Neuronal stem cell (in vitro differentiated cells): ENCODE measurements at regions not wholly inside any gene's neighbourhood (a gene's known extent, or its start where the extent isn't known, plus 50 kb on each side); places are given as distances from the start of the nearest gene placed in this dataset.

Experiments
- DNase-seq: peaks from one replicate; pipeline ENCODE4 v3.0.0-alpha.2; 2013; ENCODE audit warnings: low spot score
- H2AFZ ChIP-seq: one replicate; pipeline ENCODE4 v1.6.1; 2013; ENCODE audit warnings: mild to moderate bottlenecking, low read length, inconsistent platforms
- H2AK5ac ChIP-seq: 2 replicates; pipeline ENCODE4 v1.6.1; 2013; ENCODE audit warnings: low read depth, mild to moderate bottlenecking, inconsistent platforms, low read length, moderate library complexity, mixed read lengths
- H2BK120ac ChIP-seq: 2 replicates; pipeline ENCODE4 v1.6.1; 2013; ENCODE audit warnings: low read depth, mild to moderate bottlenecking, inconsistent platforms, low read length, moderate library complexity, mixed read lengths
- H2BK12ac ChIP-seq: one replicate; pipeline ENCODE4 v1.6.1; 2013; ENCODE audit warnings: low read length, inconsistent platforms
- H2BK15ac ChIP-seq: 2 replicates; pipeline ENCODE4 v1.6.1; 2013; ENCODE audit warnings: mild to moderate bottlenecking, low read length, inconsistent platforms, mixed read lengths
- H2BK5ac ChIP-seq: one replicate; pipeline ENCODE4 v1.6.1; 2013; ENCODE audit warnings: inconsistent platforms, mild to moderate bottlenecking, low read length, moderate library complexity
- H3K14ac ChIP-seq: one replicate; pipeline ENCODE4 v1.6.1; 2013; ENCODE audit warnings: low read length, inconsistent platforms
- H3K18ac ChIP-seq: 2 replicates; pipeline ENCODE4 v1.6.1; 2013; ENCODE audit warnings: low read length, inconsistent platforms
- H3K23ac ChIP-seq: 2 replicates; pipeline ENCODE4 v1.6.1; 2013; ENCODE audit warnings: low read depth, mild to moderate bottlenecking, mixed read lengths, low read length, inconsistent platforms; ENCODE audit not compliant: poor library complexity
- H3K27ac ChIP-seq: replicated peaks from 3 replicates; pipeline ENCODE4 v1.5.1; 2013; ENCODE audit warnings: low read length, inconsistent platforms
- H3K27me3 ChIP-seq, 3 experiments: 2 replicates each; pipeline ENCODE4 v1.6.1; 2013; ENCODE audit warnings: low read length in 3 of 3, mild to moderate bottlenecking in 2 of 3, inconsistent platforms in 1 of 3, low read depth in 1 of 3, mixed read lengths in 1 of 3, moderate library complexity in 1 of 3; ENCODE audit not compliant: control insufficient read depth in 3 of 3, insufficient read depth in 3 of 3
- H3K36me3 ChIP-seq, 2 donors: replicated peaks in 1 of 2; 2 replicates each; pipeline ENCODE4 v1.6.1; 2013; ENCODE audit warnings: low read length in 2 of 2; ENCODE audit not compliant: control insufficient read depth in 2 of 2, insufficient read depth in 2 of 2
- H3K4ac ChIP-seq: 2 replicates; pipeline ENCODE4 v1.6.1; 2013; ENCODE audit warnings: inconsistent platforms, mild to moderate bottlenecking, low read length, moderate library complexity
- H3K4me1 ChIP-seq, 2 donors: 1 replicate in 1 of 2; 2 replicates in 1 of 2; pipeline ENCODE4 v1.6.1; 2013; ENCODE audit warnings: low read length in 2 of 2, low read depth in 1 of 2; ENCODE audit not compliant: control insufficient read depth in 2 of 2, insufficient read depth in 1 of 2
- H3K4me2 ChIP-seq: one replicate; pipeline ENCODE4 v1.6.1; 2013; ENCODE audit warnings: mild to moderate bottlenecking, low read length, inconsistent platforms; ENCODE audit not compliant: insufficient read depth, poor library complexity, severe bottlenecking
- H3K4me3 ChIP-seq, 2 donors: 2 replicates each; pipeline ENCODE4 v1.5.1; 2013; ENCODE audit warnings: low read length in 2 of 2, mild to moderate bottlenecking in 2 of 2, inconsistent platforms in 1 of 2, moderate library complexity in 1 of 2
- H3K79me1 ChIP-seq: one replicate; pipeline ENCODE4 v1.6.1; 2013; ENCODE audit warnings: low read depth, mild to moderate bottlenecking, inconsistent platforms, low read length, moderate library complexity
- H3K9ac ChIP-seq: one replicate; pipeline ENCODE4 v1.6.1; 2013; ENCODE audit warnings: mild to moderate bottlenecking, low read depth, low read length, inconsistent platforms; ENCODE audit not compliant: poor library complexity
- H3K9me3 ChIP-seq, 2 donors: replicated peaks in 1 of 2; 2 replicates each; pipeline versions ENCODE3 to v1.6.1; 2013; ENCODE audit warnings: low read length in 2 of 2, mild to moderate bottlenecking in 2 of 2, inconsistent platforms in 1 of 2, low read depth in 1 of 2, mixed read lengths in 1 of 2, moderate library complexity in 1 of 2; ENCODE audit not compliant: control insufficient read depth in 2 of 2, insufficient read depth in 1 of 2
- H4K8ac ChIP-seq: one replicate; pipeline ENCODE4 v1.6.1; 2013; ENCODE audit warnings: low read depth, mild to moderate bottlenecking, inconsistent platforms, low read length, moderate library complexity
- H4K91ac ChIP-seq: one replicate; pipeline ENCODE4 v1.6.1; 2013; ENCODE audit warnings: low read length, low read depth, mild to moderate bottlenecking, inconsistent platforms; ENCODE audit not compliant: poor library complexity
- WGBS, 2 donors: extraction: QIAGEN DNeasy Blood & Tissue Kit; methylation state at CpG; one replicate each; pipeline ENCODE4 v1.1.7; 2013; ENCODE audit warnings: missing lambda C conversion rate in 2 of 2, mixed read lengths in 1 of 2; ENCODE audit not compliant: insufficient read length in 2 of 2, insufficient replicate concordance in 1 of 2; ENCODE audit errors: extremely low coverage in 2 of 2; 5-methylcytosine and 5-hydroxymethylcytosine counted together

DNA sequence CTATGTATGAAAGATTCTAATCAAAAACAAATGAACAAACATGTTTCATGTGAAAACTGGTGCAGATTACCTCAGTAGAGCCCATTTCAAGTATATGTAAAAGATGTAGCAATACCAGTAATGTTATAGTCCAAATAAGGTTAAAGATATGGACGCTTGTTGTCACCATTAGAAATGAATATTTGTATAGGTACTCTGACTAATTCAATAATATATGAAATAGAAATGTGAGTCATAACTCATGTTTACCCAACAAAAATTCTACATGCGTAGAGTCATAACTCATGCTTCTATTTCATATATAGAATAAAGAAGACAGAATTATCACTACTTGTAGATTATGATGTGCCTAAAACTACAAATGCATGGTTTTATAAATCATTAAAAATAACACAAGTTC, 739.1 kb upstream of the DIAPH2 start:
- WGBS, 2 donors = no CpG with 5 or more reads among the region's 2 CpGs
- Histone ChIP-seq H3K9ac (no peak overlapping the region), H2BK12ac (no peak overlapping the region), H3K27me3 (no peaks in the 10 kb centered on the region), H3K4me3 (no peak overlapping the region), H2BK5ac (no peak overlapping the region), H3K79me1 (no peaks in the 10 kb centered on the region), H3K27ac (no peak overlapping the region), H3K18ac (no peak overlapping the region), H2AK5ac (no peak overlapping the region), H3K23ac (no peak overlapping the region), H2BK15ac (no peak overlapping the region), H3K4ac (no peak overlapping the region), H3K9me3 (no peaks in the 10 kb centered on the region), H3K4me2 (no peak overlapping the region), H2AFZ (no peak overlapping the region), H3K36me3 (no peaks in the 10 kb centered on the region), H2BK120ac (no peak overlapping the region), H3K14ac (no peak overlapping the region), H3K4me1 (no peaks in the 10 kb centered on the region), H4K8ac (no peak overlapping the region), H4K91ac (no peak overlapping the region)
- DNase-seq = no peak

DNA sequence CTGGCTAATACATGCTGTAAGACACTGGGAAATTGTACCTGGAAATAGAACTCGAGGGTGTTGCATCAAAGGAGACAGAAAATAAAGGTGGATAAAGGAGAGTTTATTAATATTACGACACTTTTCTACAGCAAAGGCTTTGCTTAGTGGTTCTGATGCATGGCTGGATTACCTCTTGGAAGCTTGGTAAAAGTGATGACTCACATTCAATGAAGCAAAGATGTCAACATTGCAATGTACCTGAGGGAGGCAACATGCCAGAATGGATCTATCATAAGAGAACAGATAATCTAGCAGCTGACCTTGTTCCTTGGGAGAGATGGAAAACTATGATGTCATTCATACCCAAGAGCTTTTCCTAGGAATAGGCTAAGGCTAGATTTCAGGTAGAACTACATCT, 735.1 kb upstream of the DIAPH2 start:
- Histone ChIP-seq H2BK15ac (no peak overlapping the region), H2AK5ac (no peak overlapping the region), H3K27me3 (no peaks in the 10 kb centered on the region), H2BK120ac (no peak overlapping the region), H3K4ac (no peak overlapping the region), H3K9ac (no peak overlapping the region), H4K8ac (no peak overlapping the region), H3K14ac (no peak overlapping the region), H3K23ac (no peak overlapping the region), H2BK5ac (no peak overlapping the region), H2BK12ac (no peak overlapping the region), H3K36me3 (no peaks in the 10 kb centered on the region), H3K4me2 (no peak overlapping the region), H3K4me1 (no peaks in the 10 kb centered on the region), H3K18ac (no peak overlapping the region), H3K4me3 (no peak overlapping the region), H2AFZ (no peak overlapping the region), H3K9me3 (no peaks in the 10 kb centered on the region), H3K79me1 (no peaks in the 10 kb centered on the region), H3K27ac (no peak overlapping the region), H4K91ac (no peak overlapping the region)
- WGBS, 2 donors = no CpG with 5 or more reads among the region's 2 CpGs
- DNase-seq = no peak

DNA sequence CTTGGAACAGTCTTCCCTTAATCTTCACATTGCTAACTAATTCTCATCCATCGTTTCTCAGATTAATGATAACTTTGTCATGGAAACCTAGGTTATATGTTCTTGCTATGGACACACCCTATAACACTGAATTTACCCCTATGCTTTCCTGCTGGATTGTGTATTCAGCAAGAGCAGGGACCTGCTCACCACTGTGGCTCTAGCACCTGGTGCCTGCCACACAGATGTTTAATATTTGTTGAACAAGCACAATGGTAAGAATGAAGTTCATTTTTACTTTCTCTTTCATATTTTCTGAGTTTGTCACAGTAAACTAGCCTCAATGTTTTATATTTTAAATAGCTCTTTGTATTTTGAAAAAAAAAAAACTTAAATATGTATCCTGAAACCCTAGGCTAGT, 734.0 kb upstream of the DIAPH2 start:
- no peak for DNase-seq
- Histone ChIP-seq H3K27ac (no peak overlapping the region), H2BK15ac (no peak overlapping the region), H2BK120ac (no peak overlapping the region), H4K8ac (no peak overlapping the region), H3K9ac (no peak overlapping the region), H2BK5ac (no peak overlapping the region), H3K14ac (no peak overlapping the region), H4K91ac (no peak overlapping the region), H3K23ac (no peak overlapping the region), H2AFZ (no peak overlapping the region), H3K36me3 (no peaks in the 10 kb centered on the region), H3K4me1 (no peaks in the 10 kb centered on the region), H2AK5ac (no peak overlapping the region), H3K4ac (no peak overlapping the region), H3K4me2 (no peak overlapping the region), H3K79me1 (no peaks in the 10 kb centered on the region), H3K4me3 (no peak overlapping the region), H2BK12ac (no peak overlapping the region), H3K9me3 (no peaks in the 10 kb centered on the region), H3K27me3 (no peaks in the 10 kb centered on the region), H3K18ac (no peak overlapping the region)
- WGBS, 2 donors = no CpG with 5 or more reads among the region's 1 CpG

DNA sequence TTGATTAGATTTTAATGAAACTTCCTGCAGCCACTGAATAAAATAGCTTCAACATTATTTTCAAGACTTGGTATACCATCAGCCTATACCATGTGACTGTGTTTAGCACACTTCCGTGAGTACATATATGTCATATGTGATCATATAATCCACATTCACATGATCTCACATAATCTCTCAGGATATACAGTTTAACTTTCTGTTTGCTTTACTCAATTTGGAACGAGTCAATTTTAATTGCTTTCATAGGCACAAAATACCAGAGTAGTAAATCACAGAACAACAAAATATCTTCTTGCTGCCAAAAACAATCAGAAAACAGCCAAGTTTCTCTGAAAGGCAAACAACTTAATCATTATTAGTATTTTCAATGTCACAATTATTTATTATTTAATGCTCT, 731.1 kb upstream of the DIAPH2 start:
- Histone ChIP-seq H3K9ac (no peak overlapping the region), H2AK5ac (no peak overlapping the region), H2BK120ac (no peak overlapping the region), H3K23ac (no peak overlapping the region), H3K27ac (no peak overlapping the region), H2AFZ (no peak overlapping the region), H3K14ac (no peak overlapping the region), H3K4me3 (no peak overlapping the region), H3K4me2 (no peak overlapping the region), H3K4ac (no peak overlapping the region), H3K4me1 (no peaks in the 10 kb centered on the region), H3K9me3 (no peaks in the 10 kb centered on the region), H4K91ac (no peak overlapping the region), H2BK15ac (no peak overlapping the region), H3K79me1 (no peaks in the 10 kb centered on the region), H4K8ac (no peak overlapping the region), H3K36me3 (no peaks in the 10 kb centered on the region), H2BK5ac (no peak overlapping the region), H3K18ac (no peak overlapping the region), H2BK12ac (no peak overlapping the region), H3K27me3 (no peaks in the 10 kb centered on the region)
- no CpG with 5 or more reads among the region's 2 CpGs for WGBS, 2 donors
- no peak for DNase-seq
